Loucy (cell line): ENCODE measurements at regions not wholly inside any gene's neighbourhood (a gene's known extent, or its start where the extent isn't known, plus 50 kb on each side); places are given as distances from the start of the nearest gene placed in this dataset.

Experiments
- H2AFZ ChIP-seq: fragments of 200-600 bp; sonication (generic); 2 replicates; pipeline ENCODE4 v1.6.0; 2016; ENCODE audit warnings: antibody characterized with exemption, mild to moderate bottlenecking, low read length, moderate library complexity
- H3F3A ChIP-seq: fragments of 200-600 bp; 2 replicates; pipeline ENCODE4 v1.6.0; 2016; ENCODE audit warnings: antibody characterized with exemption, low read depth, mild to moderate bottlenecking
- H3K27me3 ChIP-seq: fragments of 200-600 bp; sonication (generic); 2 replicates; pipeline ENCODE4 v1.6.1; 2014; ENCODE audit warnings: low read length, mild to moderate bottlenecking; ENCODE audit not compliant: insufficient read depth, poor library complexity, severe bottlenecking
- H3K36me3 ChIP-seq: fragments of 200-600 bp; sonication (generic); 2 replicates; pipeline ENCODE4 v1.6.1; 2016; ENCODE audit warnings: low read length; ENCODE audit not compliant: insufficient read depth
- H3K4me1 ChIP-seq: fragments of 200-600 bp; sonication (generic); 2 replicates; pipeline ENCODE4 v1.5.1; 2014; ENCODE audit warnings: low read length, mild to moderate bottlenecking; ENCODE audit not compliant: insufficient read depth, poor library complexity, severe bottlenecking
- H3K4me2 ChIP-seq: fragments of 200-600 bp; sonication (generic); 2 replicates; pipeline ENCODE4 v1.6.0; 2014; ENCODE audit warnings: antibody characterized with exemption, low read length, low read depth, mild to moderate bottlenecking; ENCODE audit not compliant: poor library complexity, severe bottlenecking
- H3K4me3 ChIP-seq: fragments of 200-600 bp; sonication (generic); 2 replicates; pipeline ENCODE4 v1.5.1; 2014; ENCODE audit warnings: low read length, mild to moderate bottlenecking, mixed read lengths; ENCODE audit not compliant: poor library complexity, severe bottlenecking
- H3K79me2 ChIP-seq: fragments of 200-600 bp; sonication (generic); 2 replicates; pipeline ENCODE4 v1.6.1; 2014; ENCODE audit warnings: low read length; ENCODE audit not compliant: insufficient read depth
- H3K9ac ChIP-seq: fragments of 200-600 bp; sonication (generic); 2 replicates; pipeline ENCODE4 v1.6.0; 2014; ENCODE audit warnings: mild to moderate bottlenecking, low read depth, low read length, moderate library complexity; ENCODE audit not compliant: poor library complexity, severe bottlenecking
- H3K9me2 ChIP-seq: fragments of 200-600 bp; sonication (generic); replicated peaks from 2 replicates; pipeline ENCODE4 v1.6.1; 2016; ENCODE audit warnings: low read depth, low read length, mixed read lengths
- H3K9me3 ChIP-seq: fragments of 200-600 bp; sonication (generic); 2 replicates; pipeline ENCODE4 v1.6.1; 2014; ENCODE audit warnings: mild to moderate bottlenecking, antibody characterized with exemption, low read length, low read depth; ENCODE audit not compliant: insufficient read depth
- H4K20me1 ChIP-seq: fragments of 200-600 bp; sonication (generic); 2 replicates; pipeline ENCODE4 v1.6.0; 2014; ENCODE audit warnings: antibody characterized with exemption, low read length, mild to moderate bottlenecking; ENCODE audit not compliant: insufficient read depth, poor library complexity, severe bottlenecking
- EZH2phosphoT487 ChIP-seq: fragments of 200-600 bp; IDR thresholded peaks from 2 replicates; pipeline ENCODE4 v1.6.1; 2018; ENCODE audit warnings: antibody characterized with exemption, mild to moderate bottlenecking, moderate library complexity, borderline replicate concordance
- TF ChIP-seq, protein P1 (sequence below): fragments of 200-600 bp; sonication (generic); conservative IDR thresholded peaks from 2 replicates; pipeline ENCODE4 v1.5.1; 2014; ENCODE audit warnings: mild to moderate bottlenecking, antibody characterized with exemption, low read length

- no peak overlapping the region for H3K9ac ChIP-seq
- H3K4me2 ChIP-seq = peak overlapping the region; percentile 55
- peak overlapping the region; percentile 41 for H3K4me3 ChIP-seq
- H3K27me3 ChIP-seq = no peaks in the 10 kb centered on the region
- no peaks in the 10 kb centered on the region for H3F3A ChIP-seq
- H3K9me2 ChIP-seq = no peaks in the 10 kb centered on the region
- peak overlapping the region; percentile 69; the same call in 1 of the 2 replicates for H2AFZ ChIP-seq
- TF ChIP-seq, protein P1, sequence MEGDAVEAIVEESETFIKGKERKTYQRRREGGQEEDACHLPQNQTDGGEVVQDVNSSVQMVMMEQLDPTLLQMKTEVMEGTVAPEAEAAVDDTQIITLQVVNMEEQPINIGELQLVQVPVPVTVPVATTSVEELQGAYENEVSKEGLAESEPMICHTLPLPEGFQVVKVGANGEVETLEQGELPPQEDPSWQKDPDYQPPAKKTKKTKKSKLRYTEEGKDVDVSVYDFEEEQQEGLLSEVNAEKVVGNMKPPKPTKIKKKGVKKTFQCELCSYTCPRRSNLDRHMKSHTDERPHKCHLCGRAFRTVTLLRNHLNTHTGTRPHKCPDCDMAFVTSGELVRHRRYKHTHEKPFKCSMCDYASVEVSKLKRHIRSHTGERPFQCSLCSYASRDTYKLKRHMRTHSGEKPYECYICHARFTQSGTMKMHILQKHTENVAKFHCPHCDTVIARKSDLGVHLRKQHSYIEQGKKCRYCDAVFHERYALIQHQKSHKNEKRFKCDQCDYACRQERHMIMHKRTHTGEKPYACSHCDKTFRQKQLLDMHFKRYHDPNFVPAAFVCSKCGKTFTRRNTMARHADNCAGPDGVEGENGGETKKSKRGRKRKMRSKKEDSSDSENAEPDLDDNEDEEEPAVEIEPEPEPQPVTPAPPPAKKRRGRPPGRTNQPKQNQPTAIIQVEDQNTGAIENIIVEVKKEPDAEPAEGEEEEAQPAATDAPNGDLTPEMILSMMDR = peak; percentile 98
- TF ChIP-seq EZH2phosphoT487 = no peak
- H3K79me2 ChIP-seq = no peaks in the 10 kb centered on the region
- H3K36me3 ChIP-seq = no peaks in the 10 kb centered on the region
- H3K9me3 ChIP-seq = no peaks in the 10 kb centered on the region
- no peaks in the 10 kb centered on the region for H4K20me1 ChIP-seq
- peaks cover 7% of the 10 kb centered on the region for H3K4me1 ChIP-seq
These were observed 147.0 kb upstream of the SLCO3A1 start for GRCh38 chr15:91706322-91707032.

GRCh38 chr15:91710080-91710698, 143.3 kb upstream of the SLCO3A1 start:
- Histone ChIP-seq H3K79me2 (no peaks in the 10 kb centered on the region), H3K9me2 (no peaks in the 10 kb centered on the region), H3K9ac (no peak overlapping the region), H2AFZ (no peak overlapping the region), H3K36me3 (no peaks in the 10 kb centered on the region), H3K4me1 (peaks cover 7% of the 10 kb centered on the region), H3K27me3 (no peaks in the 10 kb centered on the region), H3K9me3 (no peaks in the 10 kb centered on the region), H3K4me2 (no peak overlapping the region), H3F3A (no peaks in the 10 kb centered on the region), H4K20me1 (no peaks in the 10 kb centered on the region), H3K4me3 (no peak overlapping the region)
- TF ChIP-seq EZH2phosphoT487 = no peak

DNA sequence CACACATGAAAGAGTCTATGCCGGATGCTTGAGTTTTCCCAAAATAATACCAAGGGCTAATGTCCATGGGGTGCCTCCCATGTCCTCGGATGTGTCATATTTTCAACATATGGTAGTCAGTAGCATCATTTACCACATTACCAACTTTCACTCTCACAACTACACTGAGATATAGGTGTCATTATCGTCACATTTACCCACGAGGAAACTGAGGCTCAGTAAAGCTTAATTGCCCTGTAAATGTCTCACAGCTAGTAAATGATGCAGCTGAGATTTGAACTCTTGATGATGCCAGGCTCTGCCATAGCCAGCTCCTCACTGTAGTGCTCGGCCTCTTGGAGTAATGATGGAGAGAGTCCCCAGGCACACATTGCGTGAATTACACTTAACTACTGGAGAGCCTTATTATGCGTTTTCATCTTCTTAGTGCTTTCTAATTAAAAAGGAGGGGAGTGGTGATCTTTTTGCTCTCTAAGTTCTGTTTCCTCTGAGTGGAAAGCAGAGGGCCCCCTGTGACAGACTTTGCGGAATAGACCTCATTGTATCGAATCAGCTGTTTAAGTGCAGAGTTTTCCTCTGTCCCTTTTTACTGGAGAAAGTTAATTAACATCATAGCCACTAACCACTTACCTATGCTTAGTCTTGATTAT, 142.0 kb upstream of the SLCO3A1 start:
- H3K4me1 ChIP-seq = no peaks in the 10 kb centered on the region
- no peaks in the 10 kb centered on the region for H3K9me2 ChIP-seq
- no peak overlapping the region for H2AFZ ChIP-seq
- H3K4me2 ChIP-seq = no peak overlapping the region
- H3K9me3 ChIP-seq = no peaks in the 10 kb centered on the region
- no peaks in the 10 kb centered on the region for H3K27me3 ChIP-seq
- H3K79me2 ChIP-seq = no peaks in the 10 kb centered on the region
- no peaks in the 10 kb centered on the region for H3F3A ChIP-seq
- no peaks in the 10 kb centered on the region for H3K36me3 ChIP-seq
- H3K9ac ChIP-seq = no peak overlapping the region
- TF ChIP-seq, protein P1 = no peak
- TF ChIP-seq EZH2phosphoT487 = no peak
- no peaks in the 10 kb centered on the region for H4K20me1 ChIP-seq
- H3K4me3 ChIP-seq = no peak overlapping the region
